Body of pancreas (tissue), 4 donors: ENCODE measurements at regions not wholly inside any gene's neighbourhood (a gene's known extent, or its start where the extent isn't known, plus 50 kb on each side); places are given as distances from the start of the nearest gene placed in this dataset.

Source experiments
- ATAC-seq: fragments of 150-250 bp; one replicate; pipeline ENCODE4 v1.9.1; 2016
- DNase-seq, 4 donors: peaks; one replicate each; pipeline ENCODE4 v3.0.0-alpha.2; 2019
- H3K27ac ChIP-seq, 4 donors: fragments of 200-600 bp; sonication (generic); 1 replicate in 3 of 4; 2 replicates in 1 of 4; pipeline versions ENCODE4 v1.5.1 to v1.6.1; 2016 to 2019; ENCODE audit warnings: mild to moderate bottlenecking in 1 of 4, mixed read lengths in 1 of 4, moderate library complexity in 1 of 4
- H3K27me3 ChIP-seq, 2 donors: fragments of 200-600 bp; sonication (generic); one replicate each; pipeline ENCODE4 v1.6.0; 2016; ENCODE audit warnings: mild to moderate bottlenecking in 1 of 2
- H3K36me3 ChIP-seq, 2 donors: fragments of 200-600 bp; sonication (generic); replicated peaks in 1 of 2; 2 replicates each; pipeline ENCODE4 v1.5.1; 2016; ENCODE audit warnings: low read depth in 2 of 2; ENCODE audit not compliant: insufficient read depth in 1 of 2
- H3K4me1 ChIP-seq: fragments of 200-600 bp; sonication (generic); one replicate; pipeline ENCODE4 v1.6.0; 2016
- H3K4me3 ChIP-seq, 2 donors: fragments of 200-600 bp; sonication (generic); 1 replicate in 1 of 2; 2 replicates in 1 of 2; pipeline ENCODE4 v1.5.1; 2016 to 2019
- H3K9me3 ChIP-seq, 3 donors: fragments of 200-600 bp; sonication (generic); 1 replicate in 2 of 3; 2 replicates in 1 of 3; pipeline ENCODE4 v1.5.1; 2016
- CTCF ChIP-seq, 7 experiments: fragments of 450-650 bp in 4 of 7; fragments of 200-600 bp in 3 of 7; sonication (generic) in 3 of 7; IDR thresholded peaks; one replicate each; pipeline ENCODE4 v1.5.1; 2016 to 2019; ENCODE audit warnings: antibody characterized with exemption in 7 of 7
- POLR2A ChIP-seq, 3 donors: fragments of 450-650 bp; IDR thresholded peaks; one replicate each; pipeline ENCODE4 v1.6.1; 2016; ENCODE audit warnings: antibody characterized with exemption in 3 of 3, mild to moderate bottlenecking in 2 of 3
- WGBS, 2 donors: methylation state at CpG; one replicate each; pipeline ENCODE4 v1.1.5; 2017; 5-methylcytosine and 5-hydroxymethylcytosine counted together
- intact Hi-C: fragments of 100-400 bp; cut with DNase I; formaldehyde crosslinking; loops from one replicate; pipeline ENCODE4 v1.15.1; 2023

- no peaks in the 10 kb centered on the region for H3K4me1 ChIP-seq
- H3K27me3 ChIP-seq = no peaks in the 10 kb centered on the region
- no peak overlapping the region for H3K27ac ChIP-seq
- no peaks in the 10 kb centered on the region for H3K36me3 ChIP-seq
- no peak overlapping the region for H3K4me3 ChIP-seq
- TF ChIP-seq CTCF (IDR thresholded peaks at IDR 0.05) = no peak
- TF ChIP-seq POLR2A (IDR thresholded peaks at IDR 0.05) = no peak
- DNase-seq (no peak), ATAC-seq (no peak)
- no peaks in the 10 kb centered on the region for H3K9me3 ChIP-seq
- intact Hi-C loops = no loop called here
- 54 to 91% methylated on average over 2 of the region's 2 CpGs for WGBS, 2 donors
These were observed 195.2 kb downstream of the DAD1 start for GRCh38 chr14:22393796-22394195.

- DNase-seq = peak; percentile 58 to 79 (median 74)
- WGBS, 2 donors = 32 to 36% methylated on average over 7 of the region's 7 CpGs
- Histone ChIP-seq H3K27ac (no peak overlapping the region), H3K36me3 (no peaks in the 10 kb centered on the region), H3K4me3 (no peak overlapping the region), H3K27me3 (no peaks in the 10 kb centered on the region), H3K9me3 (no peaks in the 10 kb centered on the region), H3K4me1 (no peaks in the 10 kb centered on the region)
- TF ChIP-seq CTCF (IDR thresholded peaks at IDR 0.05) (peak; percentile 52 to 91 (median 86)), POLR2A (IDR thresholded peaks at IDR 0.05) (no peak)
- ATAC-seq = peak; percentile 81
- intact Hi-C loops = no loop called here
These were observed 197.0 kb downstream of the DAD1 start for GRCh38 chr14:22391908-22392565.

- no peaks in the 10 kb centered on the region for H3K9me3 ChIP-seq
- ATAC-seq = no peak
- TF ChIP-seq POLR2A (IDR thresholded peaks at IDR 0.05) (no peak), CTCF (IDR thresholded peaks at IDR 0.05) (no peak)
- intact Hi-C loops = no loop called here
- WGBS, 2 donors = 23 to 25% methylated on average over 4 of the region's 4 CpGs
- no peaks in the 10 kb centered on the region for H3K36me3 ChIP-seq
- no peak overlapping the region for H3K27ac ChIP-seq
- H3K27me3 ChIP-seq = no peaks in the 10 kb centered on the region
- H3K4me1 ChIP-seq = no peaks in the 10 kb centered on the region
- H3K4me3 ChIP-seq = no peak overlapping the region
- DNase-seq = no peak
These were observed 198.1 kb downstream of the DAD1 start for GRCh38 chr14:22390824-22391461.

GRCh38 chr14:22390195-22390594 lies 198.8 kb downstream of the DAD1 start:
- no peaks in the 10 kb centered on the region for H3K27me3 ChIP-seq
- H3K4me3 ChIP-seq = no peak overlapping the region
- TF ChIP-seq CTCF (IDR thresholded peaks at IDR 0.05) (no peak), POLR2A (IDR thresholded peaks at IDR 0.05) (no peak)
- no peaks in the 10 kb centered on the region for H3K36me3 ChIP-seq
- WGBS, 2 donors = 55 to 56% methylated on average over 5 of the region's 5 CpGs
- no peak for DNase-seq
- no peaks in the 10 kb centered on the region for H3K9me3 ChIP-seq
- intact Hi-C loops = no loop called here
- H3K4me1 ChIP-seq = no peaks in the 10 kb centered on the region
- ATAC-seq = no peak
- no peak overlapping the region for H3K27ac ChIP-seq
